ENCODE measurements at regions not wholly inside any gene's neighbourhood (a gene's known extent, or its start where the extent isn't known, plus 50 kb on each side); places are given as distances from the start of the nearest gene placed in this dataset.

GRCh38 chr4:13980317-13981310 is 353.1 kb upstream of the BOD1L1 start:
- H3K36me3 ChIP-seq (ENCODE audit: control insufficient read depth, insufficient read depth, low read length) = no peaks in the 10 kb centered on the region
- H3K27me3 ChIP-seq (ENCODE audit: control insufficient read depth, insufficient read depth, low read length) = no peaks in the 10 kb centered on the region
- no CpG with 5 or more reads among the region's 8 CpGs for WGBS (ENCODE audit: insufficient coverage, low lambda C conversion rate)
- H3K4me3 ChIP-seq (ENCODE audit: low read length) = no peak overlapping the region
- peaks cover 8% of the 10 kb centered on the region for H3K4me1 ChIP-seq (ENCODE audit: control insufficient read depth, insufficient read depth, low read length)
- no peaks in the 10 kb centered on the region for H3K9me3 ChIP-seq (ENCODE audit: control insufficient read depth, low read depth, low read length)
- no peak overlapping the region for H3K27ac ChIP-seq (ENCODE audit: low read length)
- peak in 1 of 2 donors; percentile 69 for DNase-seq

- no peak overlapping the region for H3K4me3 ChIP-seq (ENCODE audit: low read length)
- no CpG with 5 or more reads among the region's 8 CpGs for WGBS (ENCODE audit: insufficient coverage, low lambda C conversion rate)
These were observed 354.0 kb upstream of the BOD1L1 start for GRCh38 chr4:13981499-13981898.

GRCh38 chr4:13982010-13982409 is 354.5 kb upstream of the BOD1L1 start:
- peaks cover 8% of the 10 kb centered on the region for H3K4me1 ChIP-seq (ENCODE audit: control insufficient read depth, insufficient read depth, low read length)
- WGBS (ENCODE audit: insufficient coverage, low lambda C conversion rate) = 60% methylated on average over 1 of the region's 5 CpGs
- no peak overlapping the region for H3K27ac ChIP-seq (ENCODE audit: low read length)

More at GRCh38 chr4:13981499-13981898, 354.0 kb upstream of the BOD1L1 start:
- Histone ChIP-seq H3K36me3 (ENCODE audit: control insufficient read depth, insufficient read depth, low read length) (no peaks in the 10 kb centered on the region), H3K27me3 (ENCODE audit: control insufficient read depth, insufficient read depth, low read length) (no peaks in the 10 kb centered on the region), H3K27ac (ENCODE audit: low read length) (no peak overlapping the region), H3K9me3 (ENCODE audit: control insufficient read depth, low read depth, low read length) (no peaks in the 10 kb centered on the region), H3K4me1 (ENCODE audit: control insufficient read depth, insufficient read depth, low read length) (peaks cover 8% of the 10 kb centered on the region)
- DNase-seq = no peak

DNA sequence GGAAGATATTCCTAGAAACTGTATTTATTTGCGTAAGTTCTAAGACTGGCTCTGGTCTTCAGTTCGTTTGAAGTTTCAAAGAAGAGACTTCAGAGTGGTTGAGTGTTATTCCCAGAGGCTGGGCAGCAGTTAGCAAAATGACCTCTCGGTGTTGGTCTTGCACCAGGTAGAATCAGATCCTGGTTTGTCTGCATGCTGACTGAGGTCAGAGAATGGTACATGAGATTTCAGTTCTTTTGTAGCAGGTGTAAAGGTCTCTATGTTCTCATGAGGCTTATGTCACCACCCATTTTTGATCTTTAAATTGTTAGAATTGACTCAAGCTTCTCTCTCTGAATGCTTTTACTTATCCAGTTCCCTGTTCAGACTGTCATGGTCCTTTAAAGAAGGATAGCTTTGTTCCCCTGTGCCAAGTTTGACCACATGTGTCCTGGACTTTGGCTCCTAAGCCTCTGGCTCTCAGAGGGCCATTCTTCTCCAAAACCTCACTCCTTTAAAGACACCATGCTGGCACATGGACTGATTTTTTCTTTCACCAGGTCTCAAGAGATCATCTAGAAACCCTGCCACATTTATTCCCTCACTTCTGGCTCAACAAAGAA is 355.8 kb upstream of the BOD1L1 start:
- Histone ChIP-seq H3K36me3 (ENCODE audit: control insufficient read depth, insufficient read depth, low read length) (no peaks in the 10 kb centered on the region), H3K27me3 (ENCODE audit: control insufficient read depth, insufficient read depth, low read length) (no peaks in the 10 kb centered on the region), H3K27ac (ENCODE audit: low read length) (no peak overlapping the region), H3K4me1 (ENCODE audit: control insufficient read depth, insufficient read depth, low read length) (peaks cover 8% of the 10 kb centered on the region), H3K4me3 (ENCODE audit: low read length) (no peak overlapping the region), H3K9me3 (ENCODE audit: control insufficient read depth, low read depth, low read length) (no peaks in the 10 kb centered on the region)
- WGBS (ENCODE audit: insufficient coverage, low lambda C conversion rate) = no CpG with 5 or more reads among the region's 3 CpGs
- DNase-seq = peak in 1 of 2 donors; percentile 44

More at GRCh38 chr4:13982010-13982409, 354.5 kb upstream of the BOD1L1 start:
- DNase-seq = no peak
- Histone ChIP-seq H3K36me3 (ENCODE audit: control insufficient read depth, insufficient read depth, low read length) (no peaks in the 10 kb centered on the region), H3K4me3 (ENCODE audit: low read length) (no peak overlapping the region), H3K27me3 (ENCODE audit: control insufficient read depth, insufficient read depth, low read length) (no peaks in the 10 kb centered on the region), H3K9me3 (ENCODE audit: control insufficient read depth, low read depth, low read length) (no peaks in the 10 kb centered on the region)

DNA sequence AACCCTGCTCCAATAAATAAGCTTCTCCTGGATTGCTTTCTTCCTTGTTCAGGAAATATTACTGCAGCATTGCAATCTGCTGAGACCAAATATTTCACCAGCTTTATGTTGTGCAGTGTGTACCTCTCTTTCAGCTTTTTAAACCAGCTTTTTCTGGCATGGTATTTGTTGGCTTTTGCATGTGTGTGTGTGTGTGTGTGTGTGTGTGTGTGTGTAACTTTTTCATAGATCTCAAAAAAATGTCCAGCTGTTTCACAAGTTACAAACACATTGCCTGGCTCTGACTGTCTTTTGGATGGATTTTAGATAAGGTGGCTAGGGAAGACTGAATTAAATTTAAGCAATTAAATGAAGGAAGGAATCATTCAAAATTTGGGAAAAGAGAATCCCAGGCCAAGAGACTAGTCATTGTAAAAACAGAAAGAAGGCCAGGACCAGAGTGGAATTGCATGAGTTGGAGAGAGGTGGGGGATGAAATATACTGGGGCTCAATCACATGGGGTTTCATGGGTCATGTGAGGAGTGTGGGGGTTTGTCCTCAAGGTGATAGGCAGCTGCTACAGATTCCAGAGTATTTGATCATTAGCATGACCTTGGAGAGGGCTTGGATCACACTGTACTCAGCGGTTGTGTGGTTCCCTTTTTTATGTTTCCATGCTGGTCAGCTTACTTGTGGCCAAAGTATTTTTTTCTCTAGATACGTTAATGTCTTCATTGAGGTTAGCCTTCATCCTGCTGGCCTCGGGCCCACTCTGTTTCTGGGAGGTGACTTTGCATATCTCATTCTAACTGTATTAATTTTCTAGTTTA is 357.7 kb upstream of the BOD1L1 start:
- Histone ChIP-seq H3K27ac (ENCODE audit: low read length) (no peak overlapping the region), H3K4me1 (ENCODE audit: control insufficient read depth, insufficient read depth, low read length) (peaks cover 10% of the 10 kb centered on the region), H3K4me3 (ENCODE audit: low read length) (no peak overlapping the region), H3K9me3 (ENCODE audit: control insufficient read depth, low read depth, low read length) (no peaks in the 10 kb centered on the region), H3K27me3 (ENCODE audit: control insufficient read depth, insufficient read depth, low read length) (no peaks in the 10 kb centered on the region), H3K36me3 (ENCODE audit: control insufficient read depth, insufficient read depth, low read length) (no peaks in the 10 kb centered on the region)
- no peak for DNase-seq
- WGBS (ENCODE audit: insufficient coverage, low lambda C conversion rate) = no CpG with 5 or more reads among the region's 3 CpGs

DNA sequence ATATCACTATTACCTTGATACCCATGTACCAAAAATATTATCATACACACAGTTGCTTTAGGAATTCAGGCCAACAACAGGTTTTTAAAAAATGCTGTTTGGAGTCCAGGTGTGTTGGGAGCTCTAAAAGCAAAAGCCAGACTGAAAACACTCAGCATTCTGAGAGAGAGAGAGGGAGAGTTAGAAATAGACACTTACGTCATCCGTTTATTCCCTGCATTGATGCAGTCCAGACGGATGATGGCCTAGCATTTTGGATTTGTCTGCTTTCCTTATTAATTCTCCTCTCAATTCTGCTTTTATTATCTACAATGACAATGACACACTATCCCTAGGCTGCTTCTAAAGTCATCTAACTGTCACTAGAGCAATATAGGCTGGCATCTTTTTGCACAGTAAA is 358.3 kb upstream of the BOD1L1 start:
- Histone ChIP-seq H3K36me3 (ENCODE audit: control insufficient read depth, insufficient read depth, low read length) (no peaks in the 10 kb centered on the region), H3K27me3 (ENCODE audit: control insufficient read depth, insufficient read depth, low read length) (no peaks in the 10 kb centered on the region), H3K9me3 (ENCODE audit: control insufficient read depth, low read depth, low read length) (no peaks in the 10 kb centered on the region), H3K27ac (ENCODE audit: low read length) (no peak overlapping the region), H3K4me3 (ENCODE audit: low read length) (no peak overlapping the region), H3K4me1 (ENCODE audit: control insufficient read depth, insufficient read depth, low read length) (peaks cover 15% of the 10 kb centered on the region)
- WGBS (ENCODE audit: insufficient coverage, low lambda C conversion rate) = 94% methylated on average over 3 of the region's 3 CpGs
- DNase-seq = no peak

- Histone ChIP-seq H3K27ac (ENCODE audit: low read length) (no peak overlapping the region), H3K4me3 (ENCODE audit: low read length) (no peak overlapping the region), H3K4me1 (ENCODE audit: control insufficient read depth, insufficient read depth, low read length) (peaks cover 14% of the 10 kb centered on the region), H3K36me3 (ENCODE audit: control insufficient read depth, insufficient read depth, low read length) (no peaks in the 10 kb centered on the region), H3K27me3 (ENCODE audit: control insufficient read depth, insufficient read depth, low read length) (no peaks in the 10 kb centered on the region), H3K9me3 (ENCODE audit: control insufficient read depth, low read depth, low read length) (no peaks in the 10 kb centered on the region)
- no peak for DNase-seq
- 100% methylated on average over 2 of the region's 4 CpGs for whole genome bisulfite sequencing (ENCODE audit: insufficient coverage, low lambda C conversion rate)
These were observed 359.0 kb upstream of the BOD1L1 start for GRCh38 chr4:13986548-13986947.

- Histone ChIP-seq H3K27ac (ENCODE audit: low read length) (no peak overlapping the region), H3K36me3 (ENCODE audit: control insufficient read depth, insufficient read depth, low read length) (no peaks in the 10 kb centered on the region), H3K4me3 (ENCODE audit: low read length) (no peak overlapping the region), H3K27me3 (ENCODE audit: control insufficient read depth, insufficient read depth, low read length) (no peaks in the 10 kb centered on the region), H3K4me1 (ENCODE audit: control insufficient read depth, insufficient read depth, low read length) (peaks cover 29% of the 10 kb centered on the region), H3K9me3 (ENCODE audit: control insufficient read depth, low read depth, low read length) (no peaks in the 10 kb centered on the region)
- WGBS (ENCODE audit: insufficient coverage, low lambda C conversion rate) = 95% methylated on average over 3 of the region's 11 CpGs
- DNase-seq = no peak
These were observed 361.1 kb upstream of the BOD1L1 start for GRCh38 chr4:13988353-13989305.

- Histone ChIP-seq H3K4me3 (ENCODE audit: low read length) (no peak overlapping the region), H3K27me3 (ENCODE audit: control insufficient read depth, insufficient read depth, low read length) (no peaks in the 10 kb centered on the region), H3K4me1 (ENCODE audit: control insufficient read depth, insufficient read depth, low read length) (peaks cover 31% of the 10 kb centered on the region), H3K36me3 (ENCODE audit: control insufficient read depth, insufficient read depth, low read length) (no peaks in the 10 kb centered on the region), H3K27ac (ENCODE audit: low read length) (no peak overlapping the region), H3K9me3 (ENCODE audit: control insufficient read depth, low read depth, low read length) (no peaks in the 10 kb centered on the region)
- no CpG with 5 or more reads among the region's 6 CpGs for WGBS (ENCODE audit: insufficient coverage, low lambda C conversion rate)
- DNase-seq = no peak
These were observed 362.0 kb upstream of the BOD1L1 start for GRCh38 chr4:13989501-13989900.
